OCI-LY1 (cell line): ENCODE measurements at regions not wholly inside any gene's neighbourhood (a gene's known extent, or its start where the extent isn't known, plus 50 kb on each side); places are given as distances from the start of the nearest gene placed in this dataset.

Experiments used
- EZH2 ChIP-seq: fragments of 200-600 bp; sonication (generic), shearing (Covaris generic); IDR thresholded peaks from 2 replicates; pipeline ENCODE4 v1.8.0; 2017; ENCODE audit warnings: borderline replicate concordance, mixed run types, mild to moderate bottlenecking, antibody characterized with exemption, low read length, moderate library complexity, mixed read lengths
- TF ChIP-seq, protein P1 (sequence below): fragments of 200-600 bp; sonication (generic), shearing (Covaris generic); IDR thresholded peaks from 2 replicates; pipeline ENCODE4 v1.5.1; 2017; ENCODE audit warnings: mild to moderate bottlenecking, antibody characterized with exemption, low read length, moderate library complexity, mixed read lengths

DNA sequence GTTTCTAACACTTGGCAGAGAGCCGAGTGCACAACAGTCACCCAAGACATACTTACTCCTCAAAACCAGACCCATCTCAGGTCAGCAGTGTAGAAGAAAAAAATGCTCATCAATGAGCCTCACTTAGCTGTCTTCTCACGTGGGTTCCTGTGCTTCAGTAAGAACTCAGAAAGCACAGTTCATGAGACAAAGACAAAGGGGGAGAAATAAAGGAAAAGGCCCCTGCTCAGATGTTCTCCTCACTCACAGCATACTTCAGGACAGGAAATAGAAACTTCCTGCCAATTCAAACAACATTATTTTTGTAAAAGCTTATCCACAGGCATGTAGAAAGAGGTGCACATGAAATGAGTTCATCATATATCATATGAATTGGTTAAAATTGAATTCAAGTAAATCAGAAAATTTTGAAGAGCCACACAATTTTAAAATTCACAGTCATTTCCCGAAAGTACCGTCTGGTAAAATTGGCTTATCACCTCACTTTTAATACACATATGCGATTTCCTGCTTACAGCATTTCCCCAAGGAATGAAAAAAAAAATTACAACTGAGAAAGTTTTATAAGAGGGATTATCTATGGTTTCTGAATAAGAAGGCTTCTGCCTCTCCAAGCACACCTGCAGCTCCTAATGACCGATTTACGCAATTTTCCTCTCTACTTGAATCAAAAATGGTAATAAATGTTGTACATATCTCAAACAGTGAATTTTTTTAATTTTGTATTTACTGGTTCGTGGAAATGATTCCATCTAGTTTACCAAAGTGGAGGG is 328.3 kb downstream of the TMEM167A start:
- TF ChIP-seq, protein P1, sequence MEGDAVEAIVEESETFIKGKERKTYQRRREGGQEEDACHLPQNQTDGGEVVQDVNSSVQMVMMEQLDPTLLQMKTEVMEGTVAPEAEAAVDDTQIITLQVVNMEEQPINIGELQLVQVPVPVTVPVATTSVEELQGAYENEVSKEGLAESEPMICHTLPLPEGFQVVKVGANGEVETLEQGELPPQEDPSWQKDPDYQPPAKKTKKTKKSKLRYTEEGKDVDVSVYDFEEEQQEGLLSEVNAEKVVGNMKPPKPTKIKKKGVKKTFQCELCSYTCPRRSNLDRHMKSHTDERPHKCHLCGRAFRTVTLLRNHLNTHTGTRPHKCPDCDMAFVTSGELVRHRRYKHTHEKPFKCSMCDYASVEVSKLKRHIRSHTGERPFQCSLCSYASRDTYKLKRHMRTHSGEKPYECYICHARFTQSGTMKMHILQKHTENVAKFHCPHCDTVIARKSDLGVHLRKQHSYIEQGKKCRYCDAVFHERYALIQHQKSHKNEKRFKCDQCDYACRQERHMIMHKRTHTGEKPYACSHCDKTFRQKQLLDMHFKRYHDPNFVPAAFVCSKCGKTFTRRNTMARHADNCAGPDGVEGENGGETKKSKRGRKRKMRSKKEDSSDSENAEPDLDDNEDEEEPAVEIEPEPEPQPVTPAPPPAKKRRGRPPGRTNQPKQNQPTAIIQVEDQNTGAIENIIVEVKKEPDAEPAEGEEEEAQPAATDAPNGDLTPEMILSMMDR = no peak
- TF ChIP-seq EZH2 = no peak
